ENCODE measurements at regions not wholly inside any gene's neighbourhood (a gene's known extent, or its start where the extent isn't known, plus 50 kb on each side); places are given as distances from the start of the nearest gene placed in this dataset.

GRCh38 chr10:126787201-126787600 is 116.7 kb upstream of the C10orf90 start:
- no peak for DNase-seq

- DNase-seq, result no peak
These were observed 109.9 kb upstream of the DOCK1 start for GRCh38 chr10:126795318-126795717.

- no peak for DNase-seq
These were observed 106.6 kb upstream of the DOCK1 start for GRCh38 chr10:126798649-126799048.

- DNase-seq, result no peak
These were observed 101.8 kb upstream of the DOCK1 start for GRCh38 chr10:126803394-126803793.

GRCh38 chr10:126804396-126804795 is 100.8 kb upstream of the DOCK1 start:
- no peak for DNase-seq

- no peak for DNase-seq
These were observed 98.7 kb upstream of the DOCK1 start for GRCh38 chr10:126806498-126806897.

GRCh38 chr10:126806991-126807702 is 98.1 kb upstream of the DOCK1 start:
- DNase-seq, result no peak

- DNase-seq, result no peak
These were observed 97.1 kb upstream of the DOCK1 start for GRCh38 chr10:126808103-126808502.

- DNase-seq, result no peak
These were observed 91.8 kb upstream of the DOCK1 start for GRCh38 chr10:126813432-126813831.

- no peak for DNase-seq
These were observed 71.7 kb upstream of the DOCK1 start for GRCh38 chr10:126833542-126833941.

GRCh38 chr10:126836009-126836408 is 69.2 kb upstream of the DOCK1 start:
- no peak for DNase-seq

GRCh38 chr10:126838316-126838715 is 66.9 kb upstream of the DOCK1 start:
- DNase-seq, result no peak

- no peak for DNase-seq
These were observed 66.0 kb upstream of the DOCK1 start for GRCh38 chr10:126839094-126839761.

GRCh38 chr10:126840576-126841135 is 64.6 kb upstream of the DOCK1 start:
- no peak for DNase-seq

- DNase-seq, result no peak
These were observed 63.8 kb upstream of the DOCK1 start for GRCh38 chr10:126841341-126841895.

- no peak for DNase-seq
These were observed 62.9 kb upstream of the DOCK1 start for GRCh38 chr10:126842356-126842755.

- no peak for DNase-seq
These were observed 62.4 kb upstream of the DOCK1 start for GRCh38 chr10:126842836-126843235.

- DNase-seq, result no peak
These were observed 61.8 kb upstream of the DOCK1 start for GRCh38 chr10:126843299-126843934.

GRCh38 chr10:126844406-126844805 is 60.8 kb upstream of the DOCK1 start:
- DNase-seq, result no peak

- no peak for DNase-seq
These were observed 58.8 kb upstream of the DOCK1 start for GRCh38 chr10:126846469-126846868.

- DNase-seq, result no peak
These were observed 58.3 kb upstream of the DOCK1 start for GRCh38 chr10:126846959-126847358.

GRCh38 chr10:126847666-126848065 is 57.6 kb upstream of the DOCK1 start:
- DNase-seq, result no peak

- no peak for DNase-seq
These were observed 55.6 kb upstream of the DOCK1 start for GRCh38 chr10:126849646-126850045.

Measured in SW 1271 (cell line).